ENCODE measurements at regions not wholly inside any gene's neighbourhood (a gene's known extent, or its start where the extent isn't known, plus 50 kb on each side); places are given as distances from the start of the nearest gene placed in this dataset.
"Not testable (repeated sequence)": the region's sequence is repeated elsewhere in the genome, so short reads cannot be mapped to it uniquely, and the experiment has no call there.

DNA sequence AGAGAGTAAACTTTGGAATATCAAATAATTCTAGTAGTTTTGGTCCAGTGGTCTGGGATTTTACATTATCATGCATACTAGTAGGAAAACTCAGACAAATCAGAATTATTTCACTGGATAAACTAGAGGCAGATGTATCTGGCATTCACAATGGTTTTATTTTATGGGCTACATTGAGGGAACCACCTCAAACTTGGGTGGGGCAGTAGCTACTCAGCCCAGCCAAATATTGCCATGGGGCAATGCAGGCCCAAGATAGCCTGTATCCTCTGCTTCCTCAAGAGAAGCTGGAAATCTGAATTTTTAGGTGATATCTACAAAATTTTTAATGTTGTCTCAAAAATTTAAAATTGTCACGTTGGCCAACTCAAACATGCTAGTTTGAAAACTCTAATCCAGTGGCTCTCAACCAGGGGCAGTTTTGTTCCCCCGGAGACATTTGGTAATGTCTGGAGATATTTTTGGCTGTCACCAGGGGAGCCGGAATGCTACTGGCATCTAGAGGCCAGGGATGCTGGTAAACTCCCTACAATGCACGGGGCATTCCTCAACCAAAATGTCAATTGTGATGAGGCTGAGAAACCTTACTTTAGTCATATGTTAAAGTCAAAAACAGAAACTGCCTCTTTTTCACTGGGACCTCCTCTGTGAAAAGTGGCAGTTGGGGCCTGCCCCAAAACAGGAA lies 172.8 kb upstream of the SPRED2 start:
- DNase-seq (ENCODE audit: low spot score) = peak; percentile 4

DNA sequence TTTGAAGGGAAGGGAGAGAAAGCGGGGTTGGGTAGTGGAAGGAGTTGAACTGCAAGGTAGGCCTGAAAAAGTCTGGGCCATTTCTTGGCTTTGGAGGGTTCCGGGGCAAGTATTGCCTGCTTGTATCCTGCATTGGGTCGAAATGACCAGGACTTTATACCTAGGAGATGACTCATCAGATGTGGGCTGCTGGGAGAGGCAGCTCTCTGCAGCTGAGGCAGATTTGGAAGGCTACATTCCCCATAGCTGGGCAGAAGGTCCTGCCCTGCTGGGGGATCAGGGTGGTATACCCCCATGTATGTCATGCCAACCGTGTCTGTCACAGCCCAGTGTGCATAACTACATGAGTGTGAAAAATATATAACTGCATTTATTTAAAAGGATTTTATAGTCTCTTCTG lies 171.8 kb upstream of the SPRED2 start:
- peak; percentile 34 for DNase-seq (ENCODE audit: low spot score)

DNA sequence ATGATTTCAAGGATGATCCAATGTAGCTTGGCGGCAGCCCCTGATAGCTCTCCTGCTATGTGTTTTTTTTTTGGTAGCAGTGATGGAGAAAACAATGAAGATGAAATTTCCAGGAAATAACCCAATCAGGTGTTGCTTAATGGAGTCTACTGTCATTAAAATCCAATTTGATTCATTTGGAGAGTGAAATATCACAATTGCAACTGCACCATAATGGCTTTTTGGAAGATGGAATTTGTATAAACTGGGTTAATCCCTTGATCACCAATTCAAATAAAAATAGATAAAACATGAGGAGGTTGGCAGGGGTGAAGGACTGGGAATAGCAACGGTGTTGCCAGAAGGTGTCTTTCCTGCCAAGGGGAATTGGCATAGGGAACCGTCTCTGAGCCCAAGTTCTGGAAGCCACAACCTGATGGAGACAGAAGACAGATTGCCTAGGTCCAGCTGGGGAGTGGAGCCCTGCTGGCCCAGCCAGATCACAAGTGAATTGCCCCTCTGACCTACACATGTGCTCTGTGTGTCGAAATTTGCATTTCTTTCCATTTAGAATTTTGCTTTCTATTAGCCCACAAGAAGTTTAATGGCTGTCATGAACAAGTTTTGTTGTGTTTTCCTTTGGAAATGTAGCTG lies 170.3 kb upstream of the SPRED2 start:
- DNase-seq (ENCODE audit: low spot score) = peak; percentile 36

DNA sequence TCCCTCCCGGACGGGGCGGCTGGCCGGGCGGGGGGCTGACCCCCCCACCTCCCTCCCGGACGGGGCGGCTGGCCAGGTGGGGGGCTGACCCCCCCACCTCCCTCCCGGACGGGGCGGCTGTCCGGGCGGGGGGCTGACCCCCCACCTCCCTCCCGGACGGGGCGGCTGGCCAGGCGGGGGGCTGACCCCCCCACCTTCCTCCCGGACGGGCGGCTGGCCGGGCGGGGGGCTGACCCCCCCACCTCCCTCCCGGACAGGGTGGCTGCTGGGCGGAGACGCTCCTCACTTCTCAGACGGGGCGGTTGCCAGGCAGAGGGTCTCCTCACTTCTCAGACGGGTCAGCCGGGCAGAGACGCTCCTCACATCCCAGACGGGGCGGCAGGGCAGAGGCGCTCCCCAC lies 168.5 kb upstream of the SPRED2 start:
- peak; percentile 4 for DNase-seq (ENCODE audit: low spot score)

GRCh38 chr2:65600351-65600750 lies 168.0 kb upstream of the SPRED2 start:
- DNase-seq (ENCODE audit: low spot score) = not testable (repeated sequence)

- no peak for DNase-seq (ENCODE audit: low spot score)
Observed at GRCh38 chr2:65599693-65600092, 167.3 kb upstream of the SPRED2 start.

DNA sequence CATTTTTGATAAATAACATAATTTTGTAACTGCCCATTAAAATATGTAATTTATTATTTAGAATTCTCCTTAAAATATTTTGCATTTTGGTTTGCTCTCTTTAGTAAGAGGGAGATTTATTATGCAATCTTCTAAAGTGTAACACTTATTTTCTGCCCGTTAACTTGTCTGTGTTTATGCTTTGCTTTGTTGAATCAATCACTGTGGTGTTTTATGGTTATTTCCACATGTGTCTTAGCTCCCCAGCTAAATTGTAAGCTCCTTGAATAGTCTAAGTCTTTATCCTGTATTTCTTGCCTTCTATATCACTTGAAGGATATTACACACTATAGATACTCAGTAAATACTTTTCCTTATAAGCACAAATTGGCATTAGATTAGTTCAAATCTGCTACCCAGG lies 166.6 kb upstream of the SPRED2 start:
- DNase-seq (ENCODE audit: low spot score) = no peak

GRCh38 chr2:65598264-65598663 lies 165.9 kb upstream of the SPRED2 start:
- DNase-seq (ENCODE audit: low spot score) = no peak

- no peak for DNase-seq (ENCODE audit: low spot score)
Observed at GRCh38 chr2:65595630-65596029, 163.2 kb upstream of the SPRED2 start.

GRCh38 chr2:65594150-65594549 lies 161.8 kb upstream of the SPRED2 start:
- DNase-seq (ENCODE audit: low spot score) = no peak

DNA sequence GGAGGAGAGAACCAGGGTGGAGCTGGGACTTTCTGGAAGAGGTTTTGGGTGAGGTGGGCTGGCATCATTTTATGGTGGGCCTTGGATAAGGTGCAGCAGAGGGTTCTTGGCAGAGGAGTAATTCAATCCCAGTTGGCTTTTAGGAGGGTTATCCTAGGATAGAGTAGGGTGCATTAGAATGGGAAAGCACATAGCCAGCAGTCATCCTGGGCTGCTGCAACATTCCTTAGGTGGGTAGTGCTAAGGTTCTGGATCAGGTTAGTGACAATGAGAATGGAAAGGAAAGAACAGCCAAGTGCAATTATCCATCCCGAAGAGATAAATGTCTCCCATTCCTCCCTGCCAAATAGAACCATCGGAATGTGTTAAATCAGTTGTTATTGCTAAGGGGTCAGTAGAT lies 157.3 kb upstream of the SPRED2 start:
- no peak for DNase-seq (ENCODE audit: low spot score)

- DNase-seq (ENCODE audit: low spot score) = no peak
Observed at GRCh38 chr2:65587779-65588178, 155.4 kb upstream of the SPRED2 start.

GRCh38 chr2:65586516-65586915 lies 154.1 kb upstream of the SPRED2 start:
- DNase-seq (ENCODE audit: low spot score) = no peak

- DNase-seq (ENCODE audit: low spot score) = no peak
Observed at GRCh38 chr2:65583061-65583460, 150.7 kb upstream of the SPRED2 start.

GRCh38 chr2:65582364-65582763 lies 150.0 kb upstream of the SPRED2 start:
- DNase-seq (ENCODE audit: low spot score) = no peak

- DNase-seq (ENCODE audit: low spot score) = no peak
Observed at GRCh38 chr2:65580824-65581223, 148.4 kb upstream of the SPRED2 start.

- no peak for DNase-seq (ENCODE audit: low spot score)
Observed at GRCh38 chr2:65579506-65580235, 147.3 kb upstream of the SPRED2 start.

DNA sequence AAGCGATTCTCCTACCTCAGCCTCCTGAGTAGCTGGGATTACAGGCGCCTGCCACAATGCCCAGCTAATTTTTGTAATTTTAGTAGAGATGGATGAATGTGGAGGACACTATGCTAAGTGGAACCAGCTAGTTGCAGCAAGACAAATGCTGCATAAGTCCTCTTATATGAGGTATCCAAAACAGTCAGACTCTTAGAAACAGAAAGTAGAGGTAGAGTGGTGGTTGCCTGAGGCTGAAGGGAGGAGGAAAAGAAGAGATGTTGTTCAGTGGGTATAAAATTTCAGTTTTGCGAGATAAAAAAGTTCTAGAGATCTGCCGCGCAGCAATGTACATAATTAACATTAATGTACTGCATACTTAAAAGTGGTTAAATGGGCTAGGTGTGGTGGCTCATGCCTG lies 145.3 kb upstream of the SPRED2 start:
- no peak for DNase-seq (ENCODE audit: low spot score)

DNA sequence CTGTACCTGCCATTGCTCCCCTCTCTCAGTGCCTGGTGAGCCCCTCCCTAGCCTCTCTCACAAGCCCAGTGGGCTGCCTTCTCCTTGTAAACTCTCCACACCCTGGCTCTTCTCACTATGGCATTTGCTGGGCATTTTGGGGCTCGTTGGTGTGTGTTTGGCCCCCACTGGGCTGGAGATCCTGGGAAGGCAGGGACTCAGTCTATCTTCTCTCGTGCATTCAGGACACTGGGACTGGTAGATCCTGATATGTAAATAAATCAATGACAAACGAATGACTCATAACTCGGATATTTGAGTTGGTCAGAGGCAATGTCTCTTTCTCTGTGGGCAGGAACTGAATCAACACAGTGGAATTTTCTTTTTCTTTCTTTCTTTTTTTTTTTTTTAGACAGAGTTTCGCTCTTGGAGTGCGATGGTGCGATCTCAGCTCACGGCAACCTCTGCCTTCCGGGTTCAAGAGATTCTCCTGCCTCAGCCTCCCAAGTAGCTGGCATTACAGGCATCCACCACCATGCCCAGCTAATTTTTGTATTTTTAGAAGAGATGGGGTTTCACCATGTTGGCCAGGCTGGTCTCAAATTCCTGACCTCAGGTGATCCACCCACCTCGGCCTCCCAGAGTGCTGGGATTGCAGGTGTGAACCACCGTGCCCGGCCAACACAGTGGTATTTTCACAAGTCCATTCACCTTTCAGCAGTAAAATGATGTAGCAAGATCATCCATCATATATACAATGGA lies 144.6 kb upstream of the SPRED2 start:
- no peak for DNase-seq (ENCODE audit: low spot score)

DNA sequence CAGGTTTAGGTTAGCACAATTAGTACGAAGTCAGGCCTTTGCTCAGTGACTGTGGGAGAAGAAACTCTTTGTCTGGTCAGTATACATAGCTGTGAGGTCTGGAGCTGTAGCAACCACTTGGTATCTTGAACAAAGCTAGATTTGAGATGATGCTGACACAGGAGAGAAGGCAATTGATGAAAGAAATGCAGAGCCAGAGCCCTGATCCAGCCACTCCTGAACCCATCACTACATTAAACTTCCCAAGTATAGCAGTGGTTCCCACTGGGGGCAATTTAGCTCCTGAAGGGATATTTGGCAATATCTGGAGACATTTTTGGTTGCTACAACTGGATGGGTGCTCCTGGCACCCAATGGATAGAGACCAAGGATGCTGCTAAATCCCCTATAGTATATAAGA lies 143.9 kb upstream of the SPRED2 start:
- no peak for DNase-seq (ENCODE audit: low spot score)

- no peak for DNase-seq (ENCODE audit: low spot score)
Observed at GRCh38 chr2:65574993-65575392, 142.6 kb upstream of the SPRED2 start.

DNA sequence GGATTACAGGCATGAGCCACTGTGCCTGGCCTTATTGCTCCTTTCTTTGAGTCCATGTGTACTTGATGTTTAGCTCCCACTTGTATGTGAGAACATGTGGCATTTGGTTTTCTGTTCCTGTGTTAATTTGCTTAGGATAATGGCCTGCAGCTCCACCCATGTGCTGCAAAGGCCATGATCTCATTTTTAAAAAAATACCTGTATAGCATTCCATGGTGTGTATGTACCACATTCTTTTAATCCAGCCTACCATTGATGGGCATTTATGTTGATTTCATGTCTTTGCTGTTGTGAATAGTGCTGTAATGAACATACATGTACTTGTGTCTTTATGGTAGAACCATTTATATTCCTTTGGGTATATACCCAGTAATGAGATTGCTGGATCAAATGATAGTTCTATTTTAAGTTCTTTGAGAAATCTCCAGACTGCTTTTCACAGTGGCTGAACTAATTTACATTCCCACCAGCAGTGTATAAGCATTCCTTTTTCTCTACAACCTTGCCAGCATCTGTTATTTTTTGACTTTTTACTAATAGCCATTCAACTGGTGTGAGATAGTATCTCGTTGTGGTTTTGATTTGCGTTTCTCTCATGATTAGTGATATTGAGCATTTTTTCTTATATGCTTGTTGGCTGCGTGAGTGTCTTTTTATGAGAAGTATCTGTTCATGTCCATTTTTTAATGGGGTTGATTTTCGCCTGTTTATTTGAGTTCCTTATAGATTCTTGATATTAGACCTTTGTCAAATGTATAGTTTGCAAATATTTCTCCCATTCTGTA lies 136.4 kb upstream of the SPRED2 start:
- DNase-seq (ENCODE audit: low spot score) = not testable (repeated sequence)
